PC-9 (cell line): ENCODE measurements at regions not wholly inside any gene's neighbourhood (a gene's known extent, or its start where the extent isn't known, plus 50 kb on each side); places are given as distances from the start of the nearest gene placed in this dataset.
"Not testable (repeated sequence)": the region's sequence is repeated elsewhere in the genome, so short reads cannot be mapped to it uniquely, and the experiment has no call there.

ENCODE experiments used
- BruUV-seq: library from RNA; stranded (reverse); fragments of 400-500 nt; replicated peaks from 2 replicates; lab custom pipeline; 2021; lab: Mats Ljungman, UMichigan
- CTCF ChIA-PET: fragments of 300-600 bp; sonication (Branson Sonifier 250); formaldehyde crosslinking; loops from one replicate; lab custom pipeline; 2022; ENCODE audit warnings: antibody characterized with exemption; lab: Charles Lee
- POLR2A ChIA-PET: fragments of 300-600 bp; sonication (Branson Sonifier 250); formaldehyde crosslinking; loops from one replicate; lab custom pipeline; 2022; ENCODE audit warnings: antibody characterized with exemption; ENCODE audit not compliant: unreplicated experiment; lab: Charles Lee
- DNase-seq, 2 experiments: peaks; one replicate each; pipeline versions ENCODE4 v3.0.0 to v3.0.0-alpha.2; 2015 to 2022; ENCODE audit warnings: mixed read lengths in 1 of 2
- H2AFZ ChIP-seq: fragments of 200-600 bp; sonication (generic); 2 replicates; pipeline ENCODE4 v1.8.1; 2017; ENCODE audit warnings: antibody characterized with exemption
- H3F3A ChIP-seq: fragments of 200-600 bp; sonication (generic); 2 replicates; pipeline ENCODE4 v1.8.1; 2017; ENCODE audit warnings: antibody characterized with exemption, mild to moderate bottlenecking, low read depth; ENCODE audit not compliant: insufficient read depth
- H3K27ac ChIP-seq: fragments of 200-600 bp; sonication (generic); 2 replicates; pipeline ENCODE4 v1.6.1; 2016; ENCODE audit warnings: mixed run types
- H3K27me3 ChIP-seq: fragments of 200-600 bp; sonication (generic); 2 replicates; pipeline ENCODE4 v1.6.1; 2016; ENCODE audit warnings: low read depth, mixed run types; ENCODE audit not compliant: insufficient read depth
- H3K36me3 ChIP-seq: fragments of 200-600 bp; sonication (generic); 2 replicates; pipeline ENCODE4 v1.6.1; 2016; ENCODE audit warnings: low read depth, mixed run types
- H3K4me1 ChIP-seq: fragments of 200-600 bp; sonication (generic); replicated peaks from 2 replicates; pipeline ENCODE4 v1.6.1; 2016; ENCODE audit warnings: mixed run types; ENCODE audit not compliant: insufficient read depth
- H3K4me2 ChIP-seq: fragments of 200-600 bp; sonication (generic); 2 replicates; pipeline ENCODE4 v1.6.1; 2017; ENCODE audit warnings: mixed run types
- H3K4me3 ChIP-seq: fragments of 200-600 bp; sonication (generic); 2 replicates; pipeline ENCODE4 v1.6.1; 2016; ENCODE audit warnings: mixed run types
- H3K79me2 ChIP-seq: fragments of 200-600 bp; sonication (generic); 2 replicates; pipeline ENCODE4 v1.6.1; 2017; ENCODE audit warnings: low read depth, mixed run types
- H3K9me2 ChIP-seq: fragments of 200-600 bp; sonication (generic); 2 replicates; pipeline ENCODE4 v1.8.1; 2017; ENCODE audit warnings: mild to moderate bottlenecking; ENCODE audit not compliant: insufficient read depth
- H3K9me3 ChIP-seq: fragments of 200-600 bp; sonication (generic); 2 replicates; pipeline ENCODE4 v1.8.1; 2016; ENCODE audit warnings: low read depth; ENCODE audit not compliant: insufficient read depth
- H4K20me1 ChIP-seq: fragments of 200-600 bp; sonication (generic); 2 replicates; pipeline ENCODE4 v1.8.1; 2017; ENCODE audit not compliant: insufficient read depth
- CTCF ChIP-seq: fragments of 200-600 bp; sonication (generic); conservative IDR thresholded peaks from 2 replicates; pipeline ENCODE4 v1.6.1; 2017; ENCODE audit warnings: mixed run types, antibody characterized with exemption, mild to moderate bottlenecking, moderate library complexity
- EZH2 ChIP-seq: fragments of 200-600 bp; sonication (generic); IDR thresholded peaks from 2 replicates; pipeline ENCODE4 v1.8.0; 2017; ENCODE audit warnings: antibody characterized with exemption, low read depth
- intact Hi-C: fragments of 100-400 bp; cut with micrococcal nuclease; formaldehyde crosslinking; loops from one replicate; pipeline ENCODE4 v1.10.0; 2022; ENCODE audit not compliant: unreplicated experiment

- Histone ChIP-seq H3K9me2 (no peaks in the 10 kb centered on the region; the same call in 1 of the 2 replicates), H4K20me1 (no peaks in the 10 kb centered on the region), H3K4me1 (no peaks in the 10 kb centered on the region), H3K4me2 (no peak overlapping the region), H3K9me3 (no peaks in the 10 kb centered on the region), H3F3A (no peaks in the 10 kb centered on the region), H3K36me3 (no peaks in the 10 kb centered on the region), H3K79me2 (no peaks in the 10 kb centered on the region), H3K27ac (no peak overlapping the region), H3K4me3 (no peak overlapping the region), H2AFZ (no peak overlapping the region), H3K27me3 (no peaks in the 10 kb centered on the region)
- POLR2A ChIA-PET, result no interaction called here
- CTCF ChIA-PET, result no interaction called here
- DNase-seq, result no peak
- BruUV-seq, result no TSS peak
- intact Hi-C loops, result no loop called here
- TF ChIP-seq CTCF, result no peak
- no peak for TF ChIP-seq EZH2
Observed at GRCh38 chr9:100813871-100814270, 214.7 kb upstream of the PLPPR1 start.

- Histone ChIP-seq H3K27me3 (no peaks in the 10 kb centered on the region), H3K4me1 (no peaks in the 10 kb centered on the region), H3K36me3 (no peaks in the 10 kb centered on the region), H2AFZ (no peak overlapping the region), H3K79me2 (no peaks in the 10 kb centered on the region), H3K27ac (no peak overlapping the region), H3K4me3 (no peak overlapping the region), H3K4me2 (no peak overlapping the region), H3F3A (no peaks in the 10 kb centered on the region), H3K9me2 (no peaks in the 10 kb centered on the region; the same call in 1 of the 2 replicates), H4K20me1 (no peaks in the 10 kb centered on the region), H3K9me3 (no peaks in the 10 kb centered on the region)
- CTCF ChIA-PET, result no interaction called here
- TF ChIP-seq CTCF (no peak), EZH2 (no peak)
- BruUV-seq, result no TSS peak
- intact Hi-C loops, result no loop called here
- no peak for DNase-seq
- POLR2A ChIA-PET, result no interaction called here
Observed at GRCh38 chr9:100819980-100820379, 208.5 kb upstream of the PLPPR1 start.

GRCh38 chr9:100833035-100833434 is 195.5 kb upstream of the PLPPR1 start:
- H3K27me3 ChIP-seq, POLR2A ChIA-PET, DNase-seq, BruUV-seq, H3K36me3 ChIP-seq, H3K79me2 ChIP-seq, H3K4me1 ChIP-seq, H3K9me3 ChIP-seq, H3K4me3 ChIP-seq, CTCF ChIA-PET, H3F3A ChIP-seq, H3K27ac ChIP-seq, H2AFZ ChIP-seq, intact Hi-C loops, H4K20me1 ChIP-seq, H3K4me2 ChIP-seq, H3K9me2 ChIP-seq: not testable (repeated sequence)

GRCh38 chr9:100838857-100839256 is 189.7 kb upstream of the PLPPR1 start:
- Histone ChIP-seq H3F3A (no peaks in the 10 kb centered on the region), H3K27me3 (no peaks in the 10 kb centered on the region), H3K4me2 (no peak overlapping the region), H3K9me3 (no peaks in the 10 kb centered on the region), H3K79me2 (no peaks in the 10 kb centered on the region), H3K4me3 (no peak overlapping the region), H3K4me1 (no peaks in the 10 kb centered on the region), H3K27ac (no peak overlapping the region), H3K36me3 (no peaks in the 10 kb centered on the region), H3K9me2 (no peaks in the 10 kb centered on the region), H4K20me1 (no peaks in the 10 kb centered on the region), H2AFZ (no peak overlapping the region)
- ChIA-PET POLR2A (no interaction called here), CTCF (no interaction called here)
- intact Hi-C loops, result no loop called here
- no peak for TF ChIP-seq CTCF
- no peak for TF ChIP-seq EZH2
- DNase-seq, result no peak
- no TSS peak for BruUV-seq
